PC-9 (cell line): ENCODE measurements at regions not wholly inside any gene's neighbourhood (a gene's known extent, or its start where the extent isn't known, plus 50 kb on each side); places are given as distances from the start of the nearest gene placed in this dataset.
A peak's percentile ranks its signal among the peaks of the same experiment; 100 is the strongest.

ENCODE experiments used
- BruUV-seq: library from RNA; stranded (reverse); fragments of 400-500 nt; replicated peaks from 2 replicates; lab custom pipeline; 2021; lab: Mats Ljungman, UMichigan
- CTCF ChIA-PET: fragments of 300-600 bp; sonication (Branson Sonifier 250); formaldehyde crosslinking; loops from one replicate; lab custom pipeline; 2022; ENCODE audit warnings: antibody characterized with exemption; lab: Charles Lee
- POLR2A ChIA-PET: fragments of 300-600 bp; sonication (Branson Sonifier 250); formaldehyde crosslinking; loops from one replicate; lab custom pipeline; 2022; ENCODE audit warnings: antibody characterized with exemption; ENCODE audit not compliant: unreplicated experiment; lab: Charles Lee
- DNase-seq, 2 experiments: peaks; one replicate each; pipeline versions ENCODE4 v3.0.0 to v3.0.0-alpha.2; 2015 to 2022; ENCODE audit warnings: mixed read lengths in 1 of 2
- H2AFZ ChIP-seq: fragments of 200-600 bp; sonication (generic); 2 replicates; pipeline ENCODE4 v1.8.1; 2017; ENCODE audit warnings: antibody characterized with exemption
- H3F3A ChIP-seq: fragments of 200-600 bp; sonication (generic); 2 replicates; pipeline ENCODE4 v1.8.1; 2017; ENCODE audit warnings: antibody characterized with exemption, mild to moderate bottlenecking, low read depth; ENCODE audit not compliant: insufficient read depth
- H3K27ac ChIP-seq: fragments of 200-600 bp; sonication (generic); 2 replicates; pipeline ENCODE4 v1.6.1; 2016; ENCODE audit warnings: mixed run types
- H3K27me3 ChIP-seq: fragments of 200-600 bp; sonication (generic); 2 replicates; pipeline ENCODE4 v1.6.1; 2016; ENCODE audit warnings: low read depth, mixed run types; ENCODE audit not compliant: insufficient read depth
- H3K36me3 ChIP-seq: fragments of 200-600 bp; sonication (generic); 2 replicates; pipeline ENCODE4 v1.6.1; 2016; ENCODE audit warnings: low read depth, mixed run types
- H3K4me1 ChIP-seq: fragments of 200-600 bp; sonication (generic); replicated peaks from 2 replicates; pipeline ENCODE4 v1.6.1; 2016; ENCODE audit warnings: mixed run types; ENCODE audit not compliant: insufficient read depth
- H3K4me2 ChIP-seq: fragments of 200-600 bp; sonication (generic); 2 replicates; pipeline ENCODE4 v1.6.1; 2017; ENCODE audit warnings: mixed run types
- H3K4me3 ChIP-seq: fragments of 200-600 bp; sonication (generic); 2 replicates; pipeline ENCODE4 v1.6.1; 2016; ENCODE audit warnings: mixed run types
- H3K79me2 ChIP-seq: fragments of 200-600 bp; sonication (generic); 2 replicates; pipeline ENCODE4 v1.6.1; 2017; ENCODE audit warnings: low read depth, mixed run types
- H3K9me2 ChIP-seq: fragments of 200-600 bp; sonication (generic); 2 replicates; pipeline ENCODE4 v1.8.1; 2017; ENCODE audit warnings: mild to moderate bottlenecking; ENCODE audit not compliant: insufficient read depth
- H3K9me3 ChIP-seq: fragments of 200-600 bp; sonication (generic); 2 replicates; pipeline ENCODE4 v1.8.1; 2016; ENCODE audit warnings: low read depth; ENCODE audit not compliant: insufficient read depth
- H4K20me1 ChIP-seq: fragments of 200-600 bp; sonication (generic); 2 replicates; pipeline ENCODE4 v1.8.1; 2017; ENCODE audit not compliant: insufficient read depth
- EZH2 ChIP-seq: fragments of 200-600 bp; sonication (generic); IDR thresholded peaks from 2 replicates; pipeline ENCODE4 v1.8.0; 2017; ENCODE audit warnings: antibody characterized with exemption, low read depth
- intact Hi-C: fragments of 100-400 bp; cut with micrococcal nuclease; formaldehyde crosslinking; loops from one replicate; pipeline ENCODE4 v1.10.0; 2022; ENCODE audit not compliant: unreplicated experiment
- TF ChIP-seq, protein P1 (sequence below): fragments of 200-600 bp; sonication (generic); conservative IDR thresholded peaks from 2 replicates; pipeline ENCODE4 v1.6.1; 2017; ENCODE audit warnings: mixed run types, antibody characterized with exemption, mild to moderate bottlenecking, moderate library complexity

DNA sequence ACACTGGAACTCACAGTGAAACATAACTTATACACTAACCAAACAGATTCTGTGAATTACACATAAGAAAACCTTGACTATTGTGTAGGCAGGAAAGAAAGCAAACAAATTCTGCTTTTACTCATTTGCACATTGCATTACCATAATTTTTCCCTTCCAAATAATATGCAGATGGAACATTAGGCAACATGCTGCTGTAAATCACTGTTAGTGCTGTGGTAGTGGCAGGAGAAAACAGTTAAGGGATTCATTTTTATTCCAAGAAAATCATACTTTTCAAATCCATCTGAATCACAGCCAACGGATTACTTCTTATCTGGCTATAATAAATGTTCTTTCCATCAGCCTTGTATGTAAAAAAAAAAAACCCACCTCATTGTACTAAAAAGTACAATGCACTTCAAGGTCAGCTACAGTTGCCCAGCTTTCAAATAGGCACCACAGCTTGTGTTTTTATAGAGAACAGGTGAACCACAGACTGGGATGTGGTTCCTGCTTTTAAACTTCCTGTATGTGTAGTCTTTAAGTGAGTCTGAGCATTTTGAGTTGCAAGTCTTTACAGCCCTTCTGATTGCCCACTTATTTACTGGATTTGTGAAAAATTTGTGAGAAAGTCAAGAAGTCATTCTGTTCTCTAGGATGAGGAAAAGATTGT, 590.0 kb upstream of the SEMA3D start:
- Histone ChIP-seq H3K9me2 (no peaks in the 10 kb centered on the region), H2AFZ (peak overlapping the region; percentile 29; the same call in 1 of the 2 replicates), H3K4me1 (no peaks in the 10 kb centered on the region), H3K9me3 (no peaks in the 10 kb centered on the region), H3K27me3 (no peaks in the 10 kb centered on the region), H3K4me2 (no peak overlapping the region), H3K79me2 (no peaks in the 10 kb centered on the region), H4K20me1 (no peaks in the 10 kb centered on the region), H3K4me3 (no peak overlapping the region), H3K36me3 (no peaks in the 10 kb centered on the region), H3F3A (no peaks in the 10 kb centered on the region), H3K27ac (no peak overlapping the region)
- no TSS peak for BruUV-seq
- TF ChIP-seq, protein P1, sequence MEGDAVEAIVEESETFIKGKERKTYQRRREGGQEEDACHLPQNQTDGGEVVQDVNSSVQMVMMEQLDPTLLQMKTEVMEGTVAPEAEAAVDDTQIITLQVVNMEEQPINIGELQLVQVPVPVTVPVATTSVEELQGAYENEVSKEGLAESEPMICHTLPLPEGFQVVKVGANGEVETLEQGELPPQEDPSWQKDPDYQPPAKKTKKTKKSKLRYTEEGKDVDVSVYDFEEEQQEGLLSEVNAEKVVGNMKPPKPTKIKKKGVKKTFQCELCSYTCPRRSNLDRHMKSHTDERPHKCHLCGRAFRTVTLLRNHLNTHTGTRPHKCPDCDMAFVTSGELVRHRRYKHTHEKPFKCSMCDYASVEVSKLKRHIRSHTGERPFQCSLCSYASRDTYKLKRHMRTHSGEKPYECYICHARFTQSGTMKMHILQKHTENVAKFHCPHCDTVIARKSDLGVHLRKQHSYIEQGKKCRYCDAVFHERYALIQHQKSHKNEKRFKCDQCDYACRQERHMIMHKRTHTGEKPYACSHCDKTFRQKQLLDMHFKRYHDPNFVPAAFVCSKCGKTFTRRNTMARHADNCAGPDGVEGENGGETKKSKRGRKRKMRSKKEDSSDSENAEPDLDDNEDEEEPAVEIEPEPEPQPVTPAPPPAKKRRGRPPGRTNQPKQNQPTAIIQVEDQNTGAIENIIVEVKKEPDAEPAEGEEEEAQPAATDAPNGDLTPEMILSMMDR = no peak
- no peak for TF ChIP-seq EZH2
- ChIA-PET CTCF (no interaction called here), POLR2A (no interaction called here)
- intact Hi-C loops = no loop called here
- no peak for DNase-seq

DNA sequence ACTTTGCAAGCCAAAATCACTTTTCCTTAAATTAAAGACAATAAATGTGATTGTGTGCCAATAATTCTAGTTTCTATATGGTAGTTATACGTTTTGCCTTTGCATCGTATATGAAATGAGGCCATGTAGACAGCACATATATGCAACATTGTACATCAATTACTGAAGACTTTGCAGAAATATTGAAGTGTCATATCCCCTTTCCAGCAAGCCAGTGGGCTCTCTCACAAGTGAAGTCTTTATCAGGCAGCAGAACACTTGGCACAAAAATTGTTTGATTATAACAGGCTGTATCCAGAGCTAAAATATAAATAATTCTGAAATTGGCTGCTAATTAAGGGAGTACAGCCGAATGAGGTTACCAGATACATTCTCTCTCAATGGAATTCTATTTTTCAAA, 588.6 kb upstream of the SEMA3D start:
- Histone ChIP-seq H3K9me3 (no peaks in the 10 kb centered on the region), H3K36me3 (no peaks in the 10 kb centered on the region), H3K4me2 (no peak overlapping the region), H3K27me3 (no peaks in the 10 kb centered on the region), H3K4me3 (no peak overlapping the region), H3F3A (no peaks in the 10 kb centered on the region), H3K79me2 (no peaks in the 10 kb centered on the region), H3K4me1 (no peaks in the 10 kb centered on the region), H2AFZ (no peak overlapping the region), H3K27ac (no peak overlapping the region), H4K20me1 (no peaks in the 10 kb centered on the region), H3K9me2 (no peaks in the 10 kb centered on the region)
- CTCF ChIA-PET = no interaction called here
- no TSS peak for BruUV-seq
- TF ChIP-seq, protein P1 = no peak
- TF ChIP-seq EZH2 = no peak
- POLR2A ChIA-PET = no interaction called here
- intact Hi-C loops = no loop called here
- DNase-seq = no peak

DNA sequence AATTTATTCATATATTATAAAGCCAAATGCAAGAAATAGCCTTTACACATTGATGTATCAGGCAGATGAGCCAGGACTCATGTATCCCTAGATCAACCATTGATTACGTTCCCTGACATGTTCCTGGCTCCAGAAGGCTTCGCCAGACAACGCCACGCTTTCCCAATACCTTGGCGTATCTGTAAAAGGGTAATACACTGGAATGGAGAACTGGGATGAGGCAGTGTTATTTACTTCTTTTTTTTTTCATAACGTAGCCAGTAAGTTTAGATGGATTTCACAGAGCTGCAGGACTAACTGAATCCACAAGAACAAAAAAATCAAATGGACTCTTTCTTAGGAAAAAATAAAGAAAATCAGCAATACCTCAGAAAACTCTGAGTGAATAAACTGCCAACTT, 588.1 kb upstream of the SEMA3D start:
- no peak overlapping the region for H3K4me3 ChIP-seq
- no peak for TF ChIP-seq EZH2
- TF ChIP-seq, protein P1 = no peak
- no peaks in the 10 kb centered on the region for H4K20me1 ChIP-seq
- H3K27ac ChIP-seq = no peak overlapping the region
- DNase-seq = no peak
- no peaks in the 10 kb centered on the region for H3K27me3 ChIP-seq
- no peaks in the 10 kb centered on the region for H3F3A ChIP-seq
- no peaks in the 10 kb centered on the region for H3K4me1 ChIP-seq
- no peak overlapping the region for H2AFZ ChIP-seq
- H3K36me3 ChIP-seq = no peaks in the 10 kb centered on the region
- H3K9me3 ChIP-seq = no peaks in the 10 kb centered on the region
- BruUV-seq = no TSS peak
- intact Hi-C loops = no loop called here
- H3K4me2 ChIP-seq = no peak overlapping the region
- ChIA-PET CTCF (interaction anchor here (0.5 kb wide), 1 partner anchor 1130 kb away, joined by 3 read pairs; no protein-coding TSS in a partner anchor), POLR2A (no interaction called here)
- no peaks in the 10 kb centered on the region for H3K9me2 ChIP-seq
- no peaks in the 10 kb centered on the region for H3K79me2 ChIP-seq
